Spinal cord (tissue), 9 donors: ENCODE measurements at regions not wholly inside any gene's neighbourhood (a gene's known extent, or its start where the extent isn't known, plus 50 kb on each side); places are given as distances from the start of the nearest gene placed in this dataset.
A peak's percentile ranks its signal among the peaks of the same experiment; 100 is the strongest.

Experiments used
- DNase-seq, 6 donors: peaks; one replicate each; pipeline versions ENCODE4 v3.0.0 to v3.0.0-alpha.2; 2013 to 2015; ENCODE audit warnings: low spot score in 6 of 6, low read depth in 4 of 6
- H3K27ac ChIP-seq: one replicate; pipeline ENCODE4 v1.5.1; 2013; ENCODE audit warnings: low read depth, low read length, control low read depth
- H3K27me3 ChIP-seq: one replicate; pipeline ENCODE4 v1.6.1; 2013; ENCODE audit warnings: low read length; ENCODE audit not compliant: control insufficient read depth, insufficient read depth
- H3K36me3 ChIP-seq: one replicate; pipeline ENCODE4 v1.6.1; 2013; ENCODE audit warnings: low read length; ENCODE audit not compliant: control insufficient read depth, insufficient read depth
- H3K4me1 ChIP-seq: one replicate; pipeline ENCODE4 v1.6.1; 2013; ENCODE audit warnings: low read length; ENCODE audit not compliant: control insufficient read depth, insufficient read depth
- H3K4me3 ChIP-seq: one replicate; pipeline ENCODE4 v1.5.1; 2013; ENCODE audit warnings: low read depth, low read length, control low read depth
- H3K9me3 ChIP-seq: one replicate; pipeline ENCODE4 v1.6.1; 2013; ENCODE audit warnings: low read length; ENCODE audit not compliant: control insufficient read depth, insufficient read depth
- WGBS: methylation state at CpG from one replicate; pipeline ENCODE4 v1.1.5; 2013; ENCODE audit warnings: missing lambda C conversion rate; ENCODE audit not compliant: insufficient coverage; 5-methylcytosine and 5-hydroxymethylcytosine counted together
- donor health status: healthy.

GRCh38 chr2:67487993-67488392 lies 90.9 kb downstream of the ETAA1 start:
- no peaks in the 10 kb centered on the region for H3K36me3 ChIP-seq
- H3K27me3 ChIP-seq = no peaks in the 10 kb centered on the region
- H3K27ac ChIP-seq = no peak overlapping the region
- DNase-seq = no peak
- H3K4me3 ChIP-seq = no peak overlapping the region
- H3K4me1 ChIP-seq = no peaks in the 10 kb centered on the region
- WGBS = 100% methylated on average over 2 of the region's 4 CpGs
- H3K9me3 ChIP-seq = no peaks in the 10 kb centered on the region

DNA sequence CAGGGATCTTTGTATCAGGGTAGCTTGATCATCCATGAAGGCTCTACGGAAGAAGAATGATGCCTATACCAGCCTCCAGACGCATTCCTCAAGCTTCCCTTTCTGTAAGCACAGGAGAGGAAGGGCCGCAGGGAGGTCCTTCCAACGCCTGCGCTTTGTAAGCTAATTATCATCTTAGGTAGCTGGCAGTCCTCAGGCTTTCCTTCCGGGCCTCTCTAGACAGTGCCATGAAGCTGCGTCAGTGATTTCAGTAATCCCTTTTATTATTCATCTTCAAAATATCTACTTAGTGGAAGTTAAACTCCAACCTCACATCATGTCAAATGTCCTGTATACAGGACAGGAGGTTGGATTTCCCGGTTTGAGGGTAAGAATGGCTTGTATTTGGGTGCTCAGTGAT lies 92.3 kb downstream of the ETAA1 start:
- 85% methylated on average over 4 of the region's 8 CpGs for WGBS
- DNase-seq = peak in 1 of 6 donors; percentile 16
- H3K27me3 ChIP-seq = no peaks in the 10 kb centered on the region

DNA sequence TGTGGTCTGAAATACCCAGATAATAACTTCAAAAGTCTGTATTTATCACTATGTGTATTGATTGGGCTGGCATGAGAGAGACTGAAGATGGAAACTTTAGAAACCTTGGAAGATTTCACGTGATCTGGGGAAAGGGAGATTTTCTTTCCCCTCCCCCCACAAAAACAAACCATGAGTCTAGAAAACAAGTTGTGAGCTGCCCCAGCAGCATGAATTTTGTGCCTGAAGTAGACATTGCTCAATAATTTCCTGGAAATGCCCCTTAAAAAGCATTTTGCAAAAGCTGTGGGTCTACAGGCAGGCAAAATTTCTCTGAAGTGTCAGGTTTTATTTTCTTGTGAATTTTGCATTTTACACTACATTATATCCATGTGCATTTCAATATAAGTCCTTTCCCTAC lies 101.8 kb downstream of the ETAA1 start:
- H3K9me3 ChIP-seq = no peaks in the 10 kb centered on the region
- H3K27ac ChIP-seq = no peak overlapping the region
- no peak overlapping the region for H3K4me3 ChIP-seq
- H3K36me3 ChIP-seq = no peaks in the 10 kb centered on the region
- H3K4me1 ChIP-seq = no peaks in the 10 kb centered on the region
- no peaks in the 10 kb centered on the region for H3K27me3 ChIP-seq
- no CpG with 5 or more reads among the region's 1 CpG for WGBS
- DNase-seq = no peak

More for the DNA sequence above, 92.3 kb downstream of the ETAA1 start:
- Histone ChIP-seq H3K36me3 (no peaks in the 10 kb centered on the region), H3K4me1 (no peaks in the 10 kb centered on the region), H3K27ac (no peak overlapping the region), H3K4me3 (no peak overlapping the region), H3K9me3 (no peaks in the 10 kb centered on the region)

DNA sequence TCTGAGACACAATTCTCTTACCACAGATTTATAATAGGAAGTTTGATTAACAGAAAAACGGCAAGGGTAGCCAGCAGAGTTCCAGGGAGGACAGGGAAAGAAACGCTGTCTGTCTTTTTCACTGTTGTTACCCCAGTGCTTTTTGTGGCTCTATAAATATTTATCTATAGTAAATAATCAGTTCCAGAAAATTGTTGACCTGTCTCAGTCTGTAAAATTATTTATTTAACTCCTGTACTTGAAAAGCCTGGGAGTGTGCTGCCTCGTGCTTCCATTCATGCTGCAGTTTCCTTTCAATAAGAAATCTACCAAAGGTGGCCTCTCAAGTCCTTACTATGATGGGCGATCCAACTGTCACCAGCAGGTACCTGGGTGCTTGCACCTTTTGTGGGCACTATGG lies 102.9 kb downstream of the ETAA1 start:
- DNase-seq = no peak
- H3K36me3 ChIP-seq = no peaks in the 10 kb centered on the region
- no CpG with 5 or more reads among the region's 4 CpGs for WGBS
- H3K9me3 ChIP-seq = no peaks in the 10 kb centered on the region
- no peaks in the 10 kb centered on the region for H3K27me3 ChIP-seq
- no peaks in the 10 kb centered on the region for H3K4me1 ChIP-seq
- H3K27ac ChIP-seq = no peak overlapping the region
- no peak overlapping the region for H3K4me3 ChIP-seq

DNA sequence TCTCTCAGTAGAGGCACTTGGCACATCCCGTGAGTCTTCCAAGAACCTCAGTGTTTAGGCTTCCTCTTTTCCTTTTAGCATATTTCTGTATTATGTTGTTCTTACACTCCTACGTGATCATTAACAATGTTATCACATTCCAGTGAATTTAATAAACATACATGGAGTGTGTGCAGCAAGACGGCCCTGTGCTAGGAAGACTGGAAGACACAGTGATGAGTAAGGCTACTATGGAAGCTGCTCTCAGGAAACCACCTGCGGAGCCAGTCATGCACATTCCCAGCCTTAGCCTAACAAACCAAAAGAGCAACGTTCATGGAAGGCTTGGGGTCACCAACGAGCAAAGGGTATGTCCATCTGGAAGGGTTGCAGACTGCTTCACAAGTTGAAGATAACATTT lies 103.4 kb downstream of the ETAA1 start:
- 80% methylated on average over 1 of the region's 6 CpGs for WGBS

GRCh38 chr2:67502346-67503065 lies 105.4 kb downstream of the ETAA1 start:
- no peak for DNase-seq
- Histone ChIP-seq H3K27ac (no peak overlapping the region), H3K4me3 (no peak overlapping the region)

More for the DNA sequence above, 103.4 kb downstream of the ETAA1 start:
- Histone ChIP-seq H3K4me1 (no peaks in the 10 kb centered on the region), H3K36me3 (no peaks in the 10 kb centered on the region), H3K27me3 (no peaks in the 10 kb centered on the region), H3K27ac (no peak overlapping the region), H3K4me3 (no peak overlapping the region), H3K9me3 (no peaks in the 10 kb centered on the region)
- DNase-seq = no peak

GRCh38 chr2:67503066-67503795 lies 106.1 kb downstream of the ETAA1 start:
- no peak overlapping the region for H3K27ac ChIP-seq
- H3K4me3 ChIP-seq = no peak overlapping the region
- no CpG with 5 or more reads among the region's 4 CpGs for WGBS
- DNase-seq = no peak
- no peaks in the 10 kb centered on the region for H3K27me3 ChIP-seq
- no peaks in the 10 kb centered on the region for H3K36me3 ChIP-seq
- H3K4me1 ChIP-seq = no peaks in the 10 kb centered on the region
- no peaks in the 10 kb centered on the region for H3K9me3 ChIP-seq

More at GRCh38 chr2:67502346-67503065, 105.4 kb downstream of the ETAA1 start:
- no peaks in the 10 kb centered on the region for H3K9me3 ChIP-seq
- H3K27me3 ChIP-seq = no peaks in the 10 kb centered on the region
- H3K36me3 ChIP-seq = no peaks in the 10 kb centered on the region
- no CpG with 5 or more reads among the region's 6 CpGs for WGBS
- no peaks in the 10 kb centered on the region for H3K4me1 ChIP-seq

DNA sequence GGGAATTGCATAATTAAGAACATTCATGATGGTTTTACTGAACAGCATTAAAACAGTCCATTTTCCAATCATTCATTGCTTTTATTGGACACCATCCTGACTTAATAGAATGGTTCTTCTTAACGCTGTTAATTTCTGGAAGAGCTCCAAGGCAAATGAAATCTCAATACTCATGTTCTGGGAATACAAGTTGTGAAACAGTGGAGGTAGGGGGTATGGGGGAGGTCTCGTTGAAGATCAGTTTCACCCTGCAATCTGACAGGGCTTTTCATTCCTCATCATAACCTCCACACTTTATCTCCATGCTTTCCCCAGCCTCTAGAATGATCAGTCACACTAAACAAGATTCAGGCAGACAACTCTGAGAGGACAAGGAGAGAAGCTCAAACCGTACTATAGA lies 113.6 kb downstream of the ETAA1 start:
- no peaks in the 10 kb centered on the region for H3K36me3 ChIP-seq
- H3K27me3 ChIP-seq = no peaks in the 10 kb centered on the region
- WGBS = no CpG with 5 or more reads among the region's 3 CpGs
- no peaks in the 10 kb centered on the region for H3K4me1 ChIP-seq
- DNase-seq = peak in 1 of 6 donors; percentile 40
- H3K27ac ChIP-seq = no peak overlapping the region
- no peaks in the 10 kb centered on the region for H3K9me3 ChIP-seq
- H3K4me3 ChIP-seq = no peak overlapping the region

- Histone ChIP-seq H3K4me3 (no peak overlapping the region), H3K9me3 (no peaks in the 10 kb centered on the region)
- DNase-seq = no peak
Observed at GRCh38 chr2:67514515-67514914, 117.4 kb downstream of the ETAA1 start.

GRCh38 chr2:67515056-67515455 lies 117.9 kb downstream of the ETAA1 start:
- H3K9me3 ChIP-seq = no peaks in the 10 kb centered on the region
- H3K4me3 ChIP-seq = no peak overlapping the region
- H3K27ac ChIP-seq = no peak overlapping the region
- WGBS = 80% methylated on average over 3 of the region's 7 CpGs
- H3K36me3 ChIP-seq = no peaks in the 10 kb centered on the region
- H3K4me1 ChIP-seq = no peaks in the 10 kb centered on the region
- no peak for DNase-seq
- H3K27me3 ChIP-seq = no peaks in the 10 kb centered on the region

More at GRCh38 chr2:67514515-67514914, 117.4 kb downstream of the ETAA1 start:
- no peaks in the 10 kb centered on the region for H3K36me3 ChIP-seq
- H3K27me3 ChIP-seq = no peaks in the 10 kb centered on the region
- no peaks in the 10 kb centered on the region for H3K4me1 ChIP-seq
- H3K27ac ChIP-seq = no peak overlapping the region
